Mesothelial cell of epicardium (in vitro differentiated cells): ENCODE measurements at regions not wholly inside any gene's neighbourhood (a gene's known extent, or its start where the extent isn't known, plus 50 kb on each side); places are given as distances from the start of the nearest gene placed in this dataset.
A peak's percentile ranks its signal among the peaks of the same experiment; 100 is the strongest.

Source experiments
- DNase-seq, 2 experiments: peaks; one replicate each; pipeline ENCODE4 v3.0.0; 2021; ENCODE audit warnings: low spot score in 2 of 2; ENCODE audit not compliant: unreplicated experiment in 2 of 2
- H3K27ac Mint-ChIP-seq: 2 replicates; pipeline ENCODE4 v1.8.0; 2021; ENCODE audit warnings: mixed read lengths
- H3K27me3 Mint-ChIP-seq: 2 replicates; pipeline ENCODE4 v1.8.0; 2021; ENCODE audit warnings: low read depth, mixed read lengths
- H3K36me3 Mint-ChIP-seq: 2 replicates; pipeline ENCODE4 v1.8.0; 2021; ENCODE audit warnings: mixed read lengths
- H3K4me1 Mint-ChIP-seq: 2 replicates; pipeline ENCODE4 v1.8.0; 2021; ENCODE audit warnings: mixed read lengths
- H3K4me3 Mint-ChIP-seq: 2 replicates; pipeline ENCODE4 v1.8.0; 2021; ENCODE audit warnings: mild to moderate bottlenecking, moderate library complexity, mixed read lengths
- H3K9me3 Mint-ChIP-seq: 2 replicates; pipeline ENCODE4 v1.8.0; 2021; ENCODE audit warnings: mixed read lengths
- CTCF ChIP-seq: fragments of 200-600 bp; sonication (generic); IDR thresholded peaks from one replicate; pipeline ENCODE4 v1.5.0; 2021; ENCODE audit warnings: antibody characterized with exemption; ENCODE audit not compliant: unreplicated experiment

- Mint-ChIP-seq H3K9me3 (peaks cover 18% of the 10 kb centered on the region), H3K4me3 (no peak overlapping the region), H3K36me3 (peaks cover 39% of the 10 kb centered on the region), H3K27ac (no peak overlapping the region), H3K4me1 (peaks cover 10% of the 10 kb centered on the region), H3K27me3 (no peaks in the 10 kb centered on the region)
- TF ChIP-seq CTCF: no peak
- DNase-seq: no peak
These were observed 102.9 kb upstream of the RIOK3 start for GRCh38 chr18:23350188-23350587.

- peaks cover 10% of the 10 kb centered on the region for H3K4me1 Mint-ChIP-seq
- H3K9me3 Mint-ChIP-seq: peaks cover 15% of the 10 kb centered on the region
- H3K36me3 Mint-ChIP-seq: peaks cover 46% of the 10 kb centered on the region
- DNase-seq: no peak
- TF ChIP-seq CTCF: no peak
- H3K4me3 Mint-ChIP-seq: no peak overlapping the region
- H3K27ac Mint-ChIP-seq: peak overlapping the region; percentile 23
- no peaks in the 10 kb centered on the region for H3K27me3 Mint-ChIP-seq
These were observed 101.6 kb upstream of the RIOK3 start for GRCh38 chr18:23351521-23351920.

- H3K4me3 Mint-ChIP-seq: no peak overlapping the region
- peaks cover 46% of the 10 kb centered on the region for H3K36me3 Mint-ChIP-seq
- peaks cover 13% of the 10 kb centered on the region for H3K4me1 Mint-ChIP-seq
- peaks cover 15% of the 10 kb centered on the region for H3K9me3 Mint-ChIP-seq
- no peak for TF ChIP-seq CTCF
- no peak for DNase-seq
- peak overlapping the region; percentile 23 for H3K27ac Mint-ChIP-seq
- H3K27me3 Mint-ChIP-seq: no peaks in the 10 kb centered on the region
These were observed 101.0 kb upstream of the RIOK3 start for GRCh38 chr18:23352042-23352441.

- no peaks in the 10 kb centered on the region for H3K27me3 Mint-ChIP-seq
- no peak overlapping the region for H3K27ac Mint-ChIP-seq
- no peak for DNase-seq
- no peak for TF ChIP-seq CTCF
- no peak overlapping the region for H3K4me3 Mint-ChIP-seq
- peaks cover 15% of the 10 kb centered on the region for H3K9me3 Mint-ChIP-seq
- peaks cover 39% of the 10 kb centered on the region for H3K36me3 Mint-ChIP-seq
- peaks cover 25% of the 10 kb centered on the region for H3K4me1 Mint-ChIP-seq
These were observed 99.6 kb upstream of the RIOK3 start for GRCh38 chr18:23353459-23353858.

- peaks cover 28% of the 10 kb centered on the region for H3K4me1 Mint-ChIP-seq
- no peak for DNase-seq
- H3K27me3 Mint-ChIP-seq: no peaks in the 10 kb centered on the region
- no peak for TF ChIP-seq CTCF
- no peak overlapping the region for H3K4me3 Mint-ChIP-seq
- H3K27ac Mint-ChIP-seq: no peak overlapping the region
- peaks cover 5% of the 10 kb centered on the region for H3K9me3 Mint-ChIP-seq
- peaks cover 30% of the 10 kb centered on the region for H3K36me3 Mint-ChIP-seq
These were observed 98.5 kb upstream of the RIOK3 start for GRCh38 chr18:23354625-23355024.

- H3K27ac Mint-ChIP-seq: no peak overlapping the region
- H3K27me3 Mint-ChIP-seq: no peaks in the 10 kb centered on the region
- DNase-seq: no peak
- H3K36me3 Mint-ChIP-seq: peaks cover 27% of the 10 kb centered on the region
- no peak overlapping the region for H3K4me3 Mint-ChIP-seq
- no peak for TF ChIP-seq CTCF
- peaks cover 3% of the 10 kb centered on the region for H3K9me3 Mint-ChIP-seq
- peaks cover 28% of the 10 kb centered on the region for H3K4me1 Mint-ChIP-seq
These were observed 97.9 kb upstream of the RIOK3 start for GRCh38 chr18:23355206-23355605.
